ENCODE measurements at regions not wholly inside any gene's neighbourhood (a gene's known extent, or its start where the extent isn't known, plus 50 kb on each side); places are given as distances from the start of the nearest gene placed in this dataset.

GRCh38 chr10:10684972-10685371 lies 332.7 kb upstream of the CELF2 start (continued):
- TF ChIP-seq MAFK (IDR thresholded peaks at IDR 0.05; ENCODE audit: partially characterized antibody) (no peak), FOSB (CRISPR knock-in tag; IDR thresholded peaks at IDR 0.05) (no peak)

DNA sequence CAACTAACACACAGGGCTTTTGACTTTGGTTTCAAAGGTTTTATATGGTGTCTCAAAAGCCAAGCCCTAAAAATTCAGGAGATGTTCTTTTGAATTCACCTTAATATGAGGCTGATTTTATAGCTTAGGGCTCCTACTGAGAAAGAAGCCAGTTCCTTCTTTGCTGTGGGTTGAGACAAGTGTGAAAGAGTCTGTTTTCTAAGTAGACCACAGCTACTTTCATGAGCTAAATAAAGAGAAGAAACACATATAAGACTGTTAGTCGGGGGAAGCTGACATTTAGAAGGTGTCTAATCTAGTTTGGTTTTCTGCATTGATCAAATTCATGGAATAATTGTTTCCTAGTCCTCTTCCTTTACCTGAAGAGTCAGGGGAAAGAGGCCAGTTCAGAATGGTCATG lies 332.1 kb upstream of the CELF2 start:
- POLR2A ChIA-PET: no interaction called here
- DNase-seq (ENCODE audit: low read depth in 1 of 2, low spot score in 1 of 2): no peak
- CTCF ChIA-PET: no interaction called here
- Histone ChIP-seq H3K4me2 (no peak overlapping the region), H3K4me3 (no peak overlapping the region), H3K27ac (no peak overlapping the region), H3K9me3 (0 out of 3 replicates have a peak, but pooled peaks cover 5% of the 10 kb centered on the region), H3K4me1 (no peaks in the 10 kb centered on the region)
- no peak for FAIRE-seq
- ATAC-seq: no peak
- WGBS (ENCODE audit: missing lambda C conversion rate): 0% methylated on average over 1 of the region's 1 CpG
- TF ChIP-seq ZSCAN20 (CRISPR knock-in tag; IDR thresholded peaks at IDR 0.05): no peak
- no peak for TF ChIP-seq KDM1A (IDR thresholded peaks at IDR 0.05; ENCODE audit: low read depth)
- TF ChIP-seq EHMT2 (IDR thresholded peaks at IDR 0.05; ENCODE audit: low read depth): no peak
- no peak for TF ChIP-seq REST (IDR thresholded peaks at IDR 0.05)
- no peak for TF ChIP-seq NPAS2 (CRISPR knock-in tag; IDR thresholded peaks at IDR 0.05; ENCODE audit: borderline replicate concordance)
- TF ChIP-seq HOXB13 (CRISPR knock-in tag; IDR thresholded peaks at IDR 0.05; ENCODE audit: low read depth): no peak
- no peak for TF ChIP-seq EHF (CRISPR knock-in tag; IDR thresholded peaks at IDR 0.05)
- TF ChIP-seq MYC (IDR thresholded peaks at IDR 0.05; ENCODE audit: borderline replicate concordance, low read length): no peak
- TF ChIP-seq, protein P1, sequence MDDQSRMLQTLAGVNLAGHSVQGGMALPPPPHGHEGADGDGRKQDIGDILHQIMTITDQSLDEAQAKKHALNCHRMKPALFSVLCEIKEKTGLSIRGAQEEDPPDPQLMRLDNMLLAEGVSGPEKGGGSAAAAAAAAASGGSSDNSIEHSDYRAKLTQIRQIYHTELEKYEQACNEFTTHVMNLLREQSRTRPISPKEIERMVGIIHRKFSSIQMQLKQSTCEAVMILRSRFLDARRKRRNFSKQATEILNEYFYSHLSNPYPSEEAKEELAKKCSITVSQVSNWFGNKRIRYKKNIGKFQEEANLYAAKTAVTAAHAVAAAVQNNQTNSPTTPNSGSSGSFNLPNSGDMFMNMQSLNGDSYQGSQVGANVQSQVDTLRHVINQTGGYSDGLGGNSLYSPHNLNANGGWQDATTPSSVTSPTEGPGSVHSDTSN (IDR thresholded peaks at IDR 0.05): no peak
- TF ChIP-seq ELK1 (IDR thresholded peaks at IDR 0.05; ENCODE audit: low read depth, low read length): no peak

- ATAC-seq (no peak), FAIRE-seq (no peak), DNase-seq (ENCODE audit: low read depth in 1 of 2, low spot score in 1 of 2) (no peak)
- ChIA-PET CTCF (no interaction called here), POLR2A (no interaction called here)
- Histone ChIP-seq H3K4me3 (no peak overlapping the region), H3K27ac (no peak overlapping the region), H3K9me3 (0 out of 3 replicates have a peak, but pooled peaks cover 5% of the 10 kb centered on the region), H3K4me1 (no peaks in the 10 kb centered on the region), H3K4me2 (no peak overlapping the region)
- TF ChIP-seq EHMT2 (IDR thresholded peaks at IDR 0.05; ENCODE audit: low read depth): no peak
- TF ChIP-seq BHLHE40 (IDR thresholded peaks at IDR 0.05; ENCODE audit: low read depth, low read length): no peak
- TF ChIP-seq NR3C1 (IDR thresholded peaks at IDR 0.05): no peak
- no peak for TF ChIP-seq CHD2 (IDR thresholded peaks at IDR 0.05; ENCODE audit: low read length, partially characterized antibody)
- no peak for TF ChIP-seq RCOR1 (IDR thresholded peaks at IDR 0.05; ENCODE audit: low read depth, low read length)
- no peak for TF ChIP-seq ZFP36 (IDR thresholded peaks at IDR 0.05; ENCODE audit: borderline replicate concordance, partially characterized antibody)
- TF ChIP-seq TP53 (CRISPR knock-in tag; IDR thresholded peaks at IDR 0.05): no peak
- TF ChIP-seq HOXB13 (CRISPR knock-in tag; IDR thresholded peaks at IDR 0.05; ENCODE audit: low read depth): no peak
- no peak for TF ChIP-seq ZC3H11A (IDR thresholded peaks at IDR 0.05)
- no peak for TF ChIP-seq HOXA7 (CRISPR knock-in tag; IDR thresholded peaks at IDR 0.05)
- no peak for TF ChIP-seq MYC (IDR thresholded peaks at IDR 0.05; ENCODE audit: borderline replicate concordance, low read length)
- TF ChIP-seq CHD4 (IDR thresholded peaks at IDR 0.05; ENCODE audit: borderline replicate concordance): no peak
- no peak for TF ChIP-seq POLR2A (IDR thresholded peaks at IDR 0.05; ENCODE audit: low read length)
- no peak for TF ChIP-seq MAZ (IDR thresholded peaks at IDR 0.05; ENCODE audit: borderline replicate concordance, low read depth, low read length)
- TF ChIP-seq EP300 (IDR thresholded peaks at IDR 0.05): no peak
- TF ChIP-seq SREBF2 (IDR thresholded peaks at IDR 0.05): no peak
- TF ChIP-seq TFCP2L1 (CRISPR knock-in tag; IDR thresholded peaks at IDR 0.05): no peak
- WGBS (ENCODE audit: missing lambda C conversion rate): 36% methylated on average over 4 of the region's 4 CpGs
Measured at GRCh38 chr10:10687751-10688150, 329.9 kb upstream of the CELF2 start.
